Adrenal gland (tissue), 9 donors: ENCODE measurements at regions not wholly inside any gene's neighbourhood (a gene's known extent, or its start where the extent isn't known, plus 50 kb on each side); places are given as distances from the start of the nearest gene placed in this dataset.
"Not testable (repeated sequence)": the region's sequence is repeated elsewhere in the genome, so short reads cannot be mapped to it uniquely, and the experiment has no call there.

Experiments
- DNase-seq, 7 donors: peaks; one replicate each; pipeline ENCODE4 v3.0.0-alpha.2; 2019 to 2020
- H3K27ac ChIP-seq, 5 donors: fragments of 200-600 bp; sonication (generic) in 4 of 5; 1 replicate in 3 of 5; 2 replicates in 2 of 5; pipeline versions ENCODE4 v1.5.1 to v1.8.0; 2016 to 2020; ENCODE audit warnings: mild to moderate bottlenecking in 1 of 5
- H3K27me3 ChIP-seq: fragments of 200-600 bp; 2 replicates; pipeline ENCODE4 v1.8.0; 2021
- H3K36me3 ChIP-seq, 2 donors: fragments of 200-600 bp; replicated peaks in 1 of 2; 1 replicate in 1 of 2; 2 replicates in 1 of 2; pipeline versions ENCODE4 v1.5.1 to v1.8.0; 2018 to 2022
- H3K4me1 ChIP-seq, 2 donors: fragments of 200-600 bp; replicated peaks in 1 of 2; 1 replicate in 1 of 2; 2 replicates in 1 of 2; pipeline versions ENCODE4 v1.5.1 to v1.8.0; 2018 to 2021
- H3K4me3 ChIP-seq, 4 donors: fragments of 200-600 bp; sonication (generic) in 3 of 4; one replicate each; pipeline ENCODE4 v1.5.1; 2016 to 2018
- H3K9me3 ChIP-seq, 3 donors: fragments of 200-600 bp; sonication (generic) in 1 of 3; replicated peaks in 1 of 3; 1 replicate in 2 of 3; 2 replicates in 1 of 3; pipeline versions ENCODE4 v1.5.1 to v1.8.0; 2016 to 2021
- CTCF ChIP-seq, 6 experiments: fragments of 450-650 bp in 4 of 6; fragments of 200-600 bp in 2 of 6; sonication (generic) in 1 of 6; IDR thresholded peaks; 1 replicate in 5 of 6; 2 replicates in 1 of 6; pipeline versions ENCODE4 v1.5.1 to v1.8.0; 2016 to 2021; ENCODE audit warnings: antibody characterized with exemption in 6 of 6, mild to moderate bottlenecking in 2 of 6, moderate library complexity in 1 of 6
- POLR2A ChIP-seq, 2 donors: fragments of 450-650 bp; IDR thresholded peaks; one replicate each; pipeline ENCODE4 v1.6.1; 2017; ENCODE audit warnings: antibody characterized with exemption in 2 of 2, mild to moderate bottlenecking in 2 of 2, moderate library complexity in 1 of 2
- WGBS, 4 donors: extraction: QIAGEN DNeasy Blood & Tissue Kit in 2 of 4; methylation state at CpG; one replicate each; pipeline versions ENCODE4 v1.1.5 to v1.1.7; 2013 to 2017; 5-methylcytosine and 5-hydroxymethylcytosine counted together
- intact Hi-C, 2 donors: fragments of 100-400 bp; cut with DNase I; formaldehyde crosslinking; loops; one replicate each; pipeline versions ENCODE4 v1.14.1 to v1.15.0; 2022 to 2023
- donor health status: healthy with polysubstance abuse.
- donor health status: Bipolar disorder and iron deficiency.
- donor health status: DM: yes; HTN: yes; CAD: no.
- donor health status: DM: no; HTN: no; CAD: no.
- donor health status: DM: no; HTN: no; CAD: no.

GRCh38 chr2:13289310-13289709, 572.6 kb downstream of the TRIB2 start:
- TF ChIP-seq POLR2A (IDR thresholded peaks at IDR 0.05) (no peak), CTCF (IDR thresholded peaks at IDR 0.05) (no peak)
- Histone ChIP-seq H3K27me3 (no peaks in the 10 kb centered on the region), H3K4me3 (no peak overlapping the region), H3K4me1 (no peaks in the 10 kb centered on the region), H3K27ac (no peak overlapping the region), H3K36me3 (no peaks in the 10 kb centered on the region), H3K9me3 (no peaks in the 10 kb centered on the region)
- intact Hi-C loops = no loop called here
- DNase-seq = no peak

GRCh38 chr2:13308478-13308805, 591.7 kb downstream of the TRIB2 start:
- intact Hi-C loops, DNase-seq, H3K4me3 ChIP-seq, H3K9me3 ChIP-seq, H3K27ac ChIP-seq, H3K4me1 ChIP-seq, H3K36me3 ChIP-seq, H3K27me3 ChIP-seq: not testable (repeated sequence)
- 84 to 90% (median 89%) methylated on average over 6 to 33 of the region's 33 CpGs for WGBS, 4 donors

- 60 to 87% (median 76%) methylated on average over 4 of the region's 4 CpGs for WGBS, 4 donors
- intact Hi-C loops = no loop called here
Observed at GRCh38 chr2:13308989-13309388, 592.3 kb downstream of the TRIB2 start.

GRCh38 chr2:13332060-13332459, 615.3 kb downstream of the TRIB2 start:
- H3K4me3 ChIP-seq = no peak overlapping the region
- 57 to 62% (median 58%) methylated on average over 2 of the region's 2 CpGs for WGBS, 4 donors
- TF ChIP-seq POLR2A (IDR thresholded peaks at IDR 0.05) = no peak
- TF ChIP-seq CTCF (IDR thresholded peaks at IDR 0.05) = no peak
- no peaks in the 10 kb centered on the region for H3K27me3 ChIP-seq
- H3K36me3 ChIP-seq = no peaks in the 10 kb centered on the region
- DNase-seq = no peak
- H3K9me3 ChIP-seq = no peaks in the 10 kb centered on the region
- intact Hi-C loops = no loop called here
- no peak overlapping the region for H3K27ac ChIP-seq
- no peaks in the 10 kb centered on the region for H3K4me1 ChIP-seq

More at GRCh38 chr2:13308989-13309388, 592.3 kb downstream of the TRIB2 start:
- no peaks in the 10 kb centered on the region for H3K36me3 ChIP-seq
- H3K27ac ChIP-seq = no peak overlapping the region
- no peaks in the 10 kb centered on the region for H3K9me3 ChIP-seq
- DNase-seq = no peak
- H3K4me3 ChIP-seq = no peak overlapping the region
- H3K4me1 ChIP-seq = no peaks in the 10 kb centered on the region
- no peaks in the 10 kb centered on the region for H3K27me3 ChIP-seq
- TF ChIP-seq POLR2A (IDR thresholded peaks at IDR 0.05) (no peak), CTCF (IDR thresholded peaks at IDR 0.05) (no peak)

- H3K36me3 ChIP-seq, DNase-seq, H3K4me1 ChIP-seq, H3K27ac ChIP-seq, H3K9me3 ChIP-seq, H3K4me3 ChIP-seq, intact Hi-C loops, H3K27me3 ChIP-seq: not testable (repeated sequence)
Observed at GRCh38 chr2:13334071-13334470, 617.3 kb downstream of the TRIB2 start.

- no peak overlapping the region for H3K4me3 ChIP-seq
- no peaks in the 10 kb centered on the region for H3K9me3 ChIP-seq
- H3K36me3 ChIP-seq = no peaks in the 10 kb centered on the region
- no peak for TF ChIP-seq POLR2A (IDR thresholded peaks at IDR 0.05)
- TF ChIP-seq CTCF (IDR thresholded peaks at IDR 0.05) = no peak
- intact Hi-C loops = no loop called here
- no peak overlapping the region for H3K27ac ChIP-seq
- no peak for DNase-seq
- no peaks in the 10 kb centered on the region for H3K27me3 ChIP-seq
- H3K4me1 ChIP-seq = no peaks in the 10 kb centered on the region
Observed at GRCh38 chr2:13334545-13334944, 617.8 kb downstream of the TRIB2 start.
